Testis (tissue), 2 donors: ENCODE measurements at regions not wholly inside any gene's neighbourhood (a gene's known extent, or its start where the extent isn't known, plus 50 kb on each side); places are given as distances from the start of the nearest gene placed in this dataset.

ENCODE experiments used
- POLR2A ChIP-seq: fragments of 450-650 bp; IDR thresholded peaks from one replicate; pipeline ENCODE4 v1.6.1; 2017; ENCODE audit warnings: antibody characterized with exemption, mild to moderate bottlenecking, moderate library complexity
- TF ChIP-seq, protein P1 (sequence below), 3 experiments: fragments of 450-650 bp in 2 of 3; fragments of 200-600 bp in 1 of 3; sonication (generic) in 1 of 3; IDR thresholded peaks; one replicate each; pipeline ENCODE4 v1.5.1; 2016 to 2019; ENCODE audit warnings: antibody characterized with exemption in 3 of 3, mild to moderate bottlenecking in 2 of 3, moderate library complexity in 1 of 3

DNA sequence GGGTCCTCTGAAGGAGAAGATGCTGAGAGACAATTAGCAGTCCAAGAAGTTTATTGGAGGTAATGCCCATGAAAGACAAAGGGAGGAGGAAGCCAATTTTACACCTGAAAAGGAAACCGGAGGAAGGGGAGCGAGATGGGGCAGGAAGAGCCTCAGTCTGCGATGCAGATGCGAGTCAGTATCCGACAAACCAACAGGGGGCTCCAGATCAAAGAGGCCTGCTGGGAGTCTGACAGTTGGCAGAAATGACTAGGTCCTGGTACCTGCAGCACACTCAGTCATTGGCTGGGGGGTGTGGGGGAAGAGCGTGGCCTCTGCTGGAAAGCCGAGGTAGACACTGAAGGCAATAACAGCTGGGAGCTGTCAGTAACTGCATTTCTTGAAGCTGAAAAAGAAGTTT is 231.1 kb upstream of the CENPE start:
- no peak for TF ChIP-seq POLR2A
- TF ChIP-seq, protein P1, sequence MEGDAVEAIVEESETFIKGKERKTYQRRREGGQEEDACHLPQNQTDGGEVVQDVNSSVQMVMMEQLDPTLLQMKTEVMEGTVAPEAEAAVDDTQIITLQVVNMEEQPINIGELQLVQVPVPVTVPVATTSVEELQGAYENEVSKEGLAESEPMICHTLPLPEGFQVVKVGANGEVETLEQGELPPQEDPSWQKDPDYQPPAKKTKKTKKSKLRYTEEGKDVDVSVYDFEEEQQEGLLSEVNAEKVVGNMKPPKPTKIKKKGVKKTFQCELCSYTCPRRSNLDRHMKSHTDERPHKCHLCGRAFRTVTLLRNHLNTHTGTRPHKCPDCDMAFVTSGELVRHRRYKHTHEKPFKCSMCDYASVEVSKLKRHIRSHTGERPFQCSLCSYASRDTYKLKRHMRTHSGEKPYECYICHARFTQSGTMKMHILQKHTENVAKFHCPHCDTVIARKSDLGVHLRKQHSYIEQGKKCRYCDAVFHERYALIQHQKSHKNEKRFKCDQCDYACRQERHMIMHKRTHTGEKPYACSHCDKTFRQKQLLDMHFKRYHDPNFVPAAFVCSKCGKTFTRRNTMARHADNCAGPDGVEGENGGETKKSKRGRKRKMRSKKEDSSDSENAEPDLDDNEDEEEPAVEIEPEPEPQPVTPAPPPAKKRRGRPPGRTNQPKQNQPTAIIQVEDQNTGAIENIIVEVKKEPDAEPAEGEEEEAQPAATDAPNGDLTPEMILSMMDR (IDR thresholded peaks at IDR 0.05), result no peak
